Heart right ventricle (tissue), 16 donors: ENCODE measurements at regions not wholly inside any gene's neighbourhood (a gene's known extent, or its start where the extent isn't known, plus 50 kb on each side); places are given as distances from the start of the nearest gene placed in this dataset.

ENCODE experiments used
- ATAC-seq, 8 donors: fragments of 200-7000 bp; cut with Tn5 transposase; one replicate each; pipeline ENCODE4 v1.9.1; 2020; ENCODE audit warnings: mild to moderate bottlenecking in 8 of 8, moderate library complexity in 8 of 8, moderate number of reproducible peaks in 1 of 8
- DNase-seq, 2 donors: peaks; one replicate each; pipeline ENCODE4 v3.0.0-alpha.2; 2020
- H3K27ac ChIP-seq, 10 donors: fragments of 200-600 bp; sonication (generic) in 2 of 10; one replicate each; pipeline versions ENCODE4 v1.5.0 to v1.8.0; 2020 to 2022; ENCODE audit warnings: mild to moderate bottlenecking in 3 of 10
- H3K27me3 ChIP-seq, 7 donors: fragments of 200-600 bp; one replicate each; pipeline ENCODE4 v1.8.0; 2021 to 2022; ENCODE audit warnings: mild to moderate bottlenecking in 2 of 7
- H3K36me3 ChIP-seq, 9 donors: fragments of 200-600 bp; sonication (generic) in 1 of 9; one replicate each; pipeline versions ENCODE4 v1.5.0 to v1.8.0; 2020 to 2022; ENCODE audit warnings: mild to moderate bottlenecking in 2 of 9
- H3K4me1 ChIP-seq, 9 donors: fragments of 200-600 bp; sonication (generic) in 1 of 9; one replicate each; pipeline versions ENCODE4 v1.5.0 to v1.8.0; 2020 to 2022; ENCODE audit warnings: mild to moderate bottlenecking in 4 of 9
- H3K4me3 ChIP-seq, 10 donors: fragments of 200-600 bp; sonication (generic) in 2 of 10; one replicate each; pipeline versions ENCODE4 v1.5.0 to v1.8.0; 2020 to 2022; ENCODE audit warnings: mild to moderate bottlenecking in 7 of 10, moderate library complexity in 2 of 10
- H3K9me3 ChIP-seq, 11 donors: fragments of 200-600 bp in 10 of 11; sonication (generic) in 2 of 11; one replicate each; pipeline versions ENCODE4 v1.5.0 to v1.8.0; 2013 to 2022; ENCODE audit warnings: mild to moderate bottlenecking in 2 of 11, control low read depth in 1 of 11, moderate library complexity in 1 of 11
- WGBS, 2 donors: extraction: QIAGEN DNeasy Blood & Tissue Kit; methylation state at CpG; one replicate each; pipeline ENCODE4 v1.1.7; 2013; ENCODE audit warnings: inconsistent platforms in 1 of 2; 5-methylcytosine and 5-hydroxymethylcytosine counted together
- intact Hi-C, 10 donors: fragments of 100-400 bp; cut with DNase I; formaldehyde crosslinking; loops; one replicate each; pipeline versions ENCODE4 v1.11.1 to v1.14.2; 2022
- TF ChIP-seq, protein P1 (sequence below), 9 donors: fragments of 200-600 bp; sonication (generic) in 2 of 9; IDR thresholded peaks; one replicate each; pipeline versions ENCODE4 v1.5.0 to v1.8.0; 2021 to 2022; ENCODE audit warnings: antibody characterized with exemption in 9 of 9, mild to moderate bottlenecking in 5 of 9, moderate library complexity in 1 of 9
- donor health status: Arrhythmogenic right ventricular cardiomyopathy.
- donor health status: ischemic (EF 13 %, LVEDD 7.1; RV severe dilation, severe dysfunction).
- donor health status: healthy with polysubstance abuse.
- donor health status: DM: no; HTN: yes; CAD: no.
- donor health status: DM: no; HTN: no; CAD: no.
- donor health status: ischemic (EF 25% LVEDD 6.9; RV normal size, moderate dysfunction).
- donor health status: ischemic (EF 25% LVEDD 5.7; RV mildly dilated, moderate dysfunction).
- donor health status: healthy.
- donor health status: DM: yes; HTN: yes; CAD: no.
- donor health status: Ischemic cardiomyopathy.
- donor health status: ischemic (EF 35%, LVEDD 5.7; RV mildly dilated, moderate dysfunction).
- donor health status: nonischemic (EF 11% LVEDD 7.7; RV severe dilation, severe dysfunction).
- donor health status: DM: yes; HTN: yes; CAD: no.
- donor health status: PGD.
- donor health status: ischemic (EF 29% LVEDD 5.4; RV normal size, mild dysfunction).
- donor health status: nonischemic (EF 23%, LVEDD 6.1; RV moderate dilation, normal function).

DNA sequence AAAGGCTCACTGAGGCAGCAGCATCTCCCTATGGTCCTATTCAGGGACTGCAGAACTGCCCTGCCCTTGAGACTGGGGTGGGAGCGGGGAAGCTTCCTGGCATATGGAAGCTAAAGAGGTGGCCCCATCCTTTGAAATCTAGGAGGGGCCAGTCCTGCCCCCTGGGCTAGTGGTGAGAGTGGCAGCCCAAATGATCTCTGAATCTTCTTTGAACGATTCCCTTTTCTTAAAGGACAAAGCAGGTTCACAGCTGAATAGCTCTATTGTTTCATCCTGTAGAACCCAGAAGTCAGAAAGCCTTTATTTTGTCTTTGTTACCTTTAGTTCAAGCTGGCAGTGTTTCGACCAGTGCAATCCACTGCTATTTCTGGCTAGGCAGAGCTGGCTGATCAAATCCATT is 741.9 kb downstream of the IRX1 start:
- Histone ChIP-seq H3K9me3 (no peaks in the 10 kb centered on the region), H3K36me3 (no peaks in the 10 kb centered on the region), H3K4me3 (no peak overlapping the region), H3K27me3 (no peaks in the 10 kb centered on the region), H3K4me1 (no peaks in the 10 kb centered on the region), H3K27ac (no peak overlapping the region)
- WGBS, 2 donors, result 64% methylated on average over 3 of the region's 3 CpGs
- DNase-seq (no peak), ATAC-seq (no peak)
- TF ChIP-seq, protein P1, sequence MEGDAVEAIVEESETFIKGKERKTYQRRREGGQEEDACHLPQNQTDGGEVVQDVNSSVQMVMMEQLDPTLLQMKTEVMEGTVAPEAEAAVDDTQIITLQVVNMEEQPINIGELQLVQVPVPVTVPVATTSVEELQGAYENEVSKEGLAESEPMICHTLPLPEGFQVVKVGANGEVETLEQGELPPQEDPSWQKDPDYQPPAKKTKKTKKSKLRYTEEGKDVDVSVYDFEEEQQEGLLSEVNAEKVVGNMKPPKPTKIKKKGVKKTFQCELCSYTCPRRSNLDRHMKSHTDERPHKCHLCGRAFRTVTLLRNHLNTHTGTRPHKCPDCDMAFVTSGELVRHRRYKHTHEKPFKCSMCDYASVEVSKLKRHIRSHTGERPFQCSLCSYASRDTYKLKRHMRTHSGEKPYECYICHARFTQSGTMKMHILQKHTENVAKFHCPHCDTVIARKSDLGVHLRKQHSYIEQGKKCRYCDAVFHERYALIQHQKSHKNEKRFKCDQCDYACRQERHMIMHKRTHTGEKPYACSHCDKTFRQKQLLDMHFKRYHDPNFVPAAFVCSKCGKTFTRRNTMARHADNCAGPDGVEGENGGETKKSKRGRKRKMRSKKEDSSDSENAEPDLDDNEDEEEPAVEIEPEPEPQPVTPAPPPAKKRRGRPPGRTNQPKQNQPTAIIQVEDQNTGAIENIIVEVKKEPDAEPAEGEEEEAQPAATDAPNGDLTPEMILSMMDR (IDR thresholded peaks at IDR 0.05), result no peak
- intact Hi-C loops, result no loop called here

DNA sequence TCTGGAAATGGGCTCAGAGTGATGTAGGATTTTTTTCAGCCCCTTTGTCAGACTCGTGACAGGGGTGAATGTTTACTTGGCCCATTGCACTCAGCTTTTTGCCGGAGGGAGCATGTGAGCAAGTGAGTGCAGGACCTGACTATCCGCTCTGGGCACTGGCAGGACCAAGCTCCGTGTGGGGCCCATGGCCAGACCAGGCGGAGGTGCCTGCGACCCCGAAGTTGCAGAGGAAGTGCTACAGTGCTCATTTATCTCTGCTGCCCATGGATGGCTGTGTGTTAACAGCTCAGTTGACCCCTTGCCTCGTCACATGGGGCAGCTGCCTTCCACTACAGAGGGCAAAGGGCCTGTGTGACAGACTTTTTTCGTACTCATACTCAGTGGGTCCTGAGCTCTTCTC is 744.3 kb downstream of the IRX1 start:
- peaks cover 0 to 2% (median 0%) of the 10 kb centered on the region in 7 donors for H3K27me3 ChIP-seq
- intact Hi-C loops, result no loop called here
- WGBS, 2 donors, result 78 to 82% methylated on average over 9 of the region's 9 CpGs
- DNase-seq (no peak), ATAC-seq (no peak)
- H3K9me3 ChIP-seq, result no peaks in the 10 kb centered on the region
- H3K4me1 ChIP-seq, result no peaks in the 10 kb centered on the region
- H3K4me3 ChIP-seq, result no peak overlapping the region
- no peaks in the 10 kb centered on the region for H3K36me3 ChIP-seq
- no peak overlapping the region for H3K27ac ChIP-seq
- TF ChIP-seq, protein P1 (IDR thresholded peaks at IDR 0.05), result no peak

DNA sequence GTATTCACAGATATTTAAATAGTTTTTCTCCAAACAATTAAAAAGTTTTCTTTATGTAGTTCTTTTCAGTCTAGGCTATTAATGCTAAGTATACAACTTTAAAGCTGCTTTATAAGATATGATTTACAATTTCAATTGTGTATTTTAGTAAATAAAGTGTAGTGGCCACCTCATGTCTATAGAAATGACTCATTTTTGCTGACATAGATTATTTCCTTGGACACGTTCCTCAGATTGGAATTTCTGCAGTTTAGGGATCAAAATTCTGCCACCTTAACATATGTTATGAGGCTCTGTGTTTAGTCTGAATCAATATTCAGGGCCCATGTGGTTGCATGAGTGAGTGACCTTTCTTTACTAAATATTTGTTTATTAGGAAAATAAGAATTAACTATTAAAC is 750.2 kb downstream of the IRX1 start:
- Histone ChIP-seq H3K9me3 (peaks cover 0 to under 1% (median 0%) of the 10 kb centered on the region in 11 donors), H3K4me3 (no peak overlapping the region), H3K4me1 (no peaks in the 10 kb centered on the region), H3K36me3 (no peaks in the 10 kb centered on the region), H3K27ac (no peak overlapping the region), H3K27me3 (peaks cover 0 to 7% (median 0%) of the 10 kb centered on the region in 7 donors)
- DNase-seq (no peak), ATAC-seq (no peak)
- TF ChIP-seq, protein P1 (IDR thresholded peaks at IDR 0.05), result no peak
- WGBS, 2 donors, result 51 to 59% methylated on average over 1 of the region's 1 CpG
- intact Hi-C loops, result no loop called here

DNA sequence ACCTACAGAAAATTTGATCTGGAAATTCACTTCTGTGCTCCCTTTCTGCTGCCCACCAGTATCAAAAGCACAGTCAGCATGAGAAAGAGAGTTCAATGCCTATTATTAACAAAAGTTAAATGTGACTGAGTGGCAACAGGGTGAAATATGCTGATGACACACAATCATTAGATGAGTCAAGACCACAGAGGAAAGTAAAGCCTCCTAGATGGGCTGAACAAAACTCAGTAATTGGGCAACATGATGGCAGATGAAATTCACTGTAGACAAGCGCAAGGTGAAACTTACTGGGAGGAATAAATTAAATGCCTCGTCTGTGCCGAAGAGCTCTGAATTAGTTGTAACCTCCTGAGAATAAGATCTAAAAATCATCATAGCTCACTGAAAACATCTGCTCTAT is 752.8 kb downstream of the IRX1 start:
- Histone ChIP-seq H3K27me3 (peaks cover 0 to 7% (median 0%) of the 10 kb centered on the region in 7 donors), H3K4me3 (no peak overlapping the region), H3K9me3 (peaks cover 0 to 18% (median 0%) of the 10 kb centered on the region in 11 donors), H3K27ac (no peak overlapping the region), H3K36me3 (no peaks in the 10 kb centered on the region), H3K4me1 (no peaks in the 10 kb centered on the region)
- ATAC-seq (no peak), DNase-seq (no peak)
- TF ChIP-seq, protein P1 (IDR thresholded peaks at IDR 0.05), result no peak
- WGBS, 2 donors, result 84 to 87% methylated on average over 3 of the region's 3 CpGs
- intact Hi-C loops, result no loop called here
